Thymus (tissue), 11 donors: ENCODE measurements at regions not wholly inside any gene's neighbourhood (a gene's known extent, or its start where the extent isn't known, plus 50 kb on each side); places are given as distances from the start of the nearest gene placed in this dataset.

Experiments
- DNase-seq, 9 donors: peaks; one replicate each; pipeline ENCODE4 v3.0.0-alpha.2; 2013; ENCODE audit warnings: low spot score in 9 of 9, low read depth in 6 of 9, missing footprints in 1 of 9
- H3K27ac ChIP-seq, 2 donors: one replicate each; pipeline ENCODE4 v1.5.1; 2013; ENCODE audit warnings: control low read depth in 1 of 2, low read depth in 1 of 2, low read length in 1 of 2, mild to moderate bottlenecking in 1 of 2, moderate library complexity in 1 of 2
- H3K27me3 ChIP-seq, 2 donors: one replicate each; pipeline ENCODE4 v1.5.1; 2013; ENCODE audit warnings: low read length in 1 of 2; ENCODE audit not compliant: control insufficient read depth in 2 of 2, insufficient read depth in 1 of 2
- H3K36me3 ChIP-seq, 2 donors: one replicate each; pipeline ENCODE4 v1.5.1; 2013; ENCODE audit warnings: low read length in 1 of 2, mild to moderate bottlenecking in 1 of 2, moderate library complexity in 1 of 2; ENCODE audit not compliant: control insufficient read depth in 2 of 2, insufficient read depth in 2 of 2
- H3K4me1 ChIP-seq, 2 donors: one replicate each; pipeline ENCODE4 v1.5.1; 2013; ENCODE audit warnings: low read length in 2 of 2; ENCODE audit not compliant: control insufficient read depth in 2 of 2, insufficient read depth in 2 of 2
- H3K4me3 ChIP-seq, 2 donors: one replicate each; pipeline ENCODE4 v1.5.1; 2013; ENCODE audit warnings: low read length in 2 of 2, control low read depth in 1 of 2, mild to moderate bottlenecking in 1 of 2
- H3K9me3 ChIP-seq, 2 donors: one replicate each; pipeline ENCODE4 v1.5.1; 2013; ENCODE audit warnings: low read length in 1 of 2, mild to moderate bottlenecking in 1 of 2; ENCODE audit not compliant: control insufficient read depth in 2 of 2, insufficient read depth in 1 of 2
- WGBS: extraction: QIAGEN DNeasy Blood & Tissue Kit; methylation state at CpG from one replicate; pipeline ENCODE4 v1.1.7; 2013; 5-methylcytosine and 5-hydroxymethylcytosine counted together
- donor health status: healthy.

- Histone ChIP-seq H3K4me3 (no peak overlapping the region), H3K36me3 (no peaks in the 10 kb centered on the region), H3K27me3 (peaks cover 0 to 31% of the 10 kb centered on the region in 2 donors), H3K4me1 (peaks cover 0 to 14% of the 10 kb centered on the region in 2 donors), H3K27ac (no peak overlapping the region), H3K9me3 (no peaks in the 10 kb centered on the region)
- DNase-seq: no peak
- 86% methylated on average over 10 of the region's 10 CpGs for WGBS
Measured at GRCh38 chr10:78407966-78408365, 374.3 kb downstream of the RPS24 start.

GRCh38 chr10:78408671-78409472 is 375.2 kb downstream of the RPS24 start:
- Histone ChIP-seq H3K9me3 (no peaks in the 10 kb centered on the region), H3K27me3 (peaks cover 0 to 31% of the 10 kb centered on the region in 2 donors), H3K4me3 (no peak overlapping the region), H3K27ac (no peak overlapping the region), H3K36me3 (no peaks in the 10 kb centered on the region), H3K4me1 (peaks cover 0 to 14% of the 10 kb centered on the region in 2 donors)
- WGBS: 82% methylated on average over 12 of the region's 12 CpGs
- DNase-seq: peak in 1 of 9 donors; percentile 14

- Histone ChIP-seq H3K36me3 (no peaks in the 10 kb centered on the region), H3K4me3 (no peak overlapping the region), H3K27me3 (peaks cover 0 to 31% of the 10 kb centered on the region in 2 donors), H3K4me1 (peaks cover 0 to 14% of the 10 kb centered on the region in 2 donors), H3K9me3 (no peaks in the 10 kb centered on the region), H3K27ac (no peak overlapping the region)
- DNase-seq: no peak
- 93% methylated on average over 15 of the region's 15 CpGs for WGBS
Measured at GRCh38 chr10:78410046-78410965, 376.6 kb downstream of the RPS24 start.

- Histone ChIP-seq H3K27ac (no peak overlapping the region), H3K9me3 (no peaks in the 10 kb centered on the region), H3K27me3 (peaks cover 0 to 20% of the 10 kb centered on the region in 2 donors), H3K4me1 (peaks cover 0 to 9% of the 10 kb centered on the region in 2 donors), H3K36me3 (no peaks in the 10 kb centered on the region), H3K4me3 (no peak overlapping the region)
- WGBS: 96% methylated on average over 2 of the region's 2 CpGs
- DNase-seq: no peak
Measured at GRCh38 chr10:78411716-78412115, 378.1 kb downstream of the RPS24 start.

GRCh38 chr10:78412605-78413004 is 378.9 kb downstream of the RPS24 start:
- no peak overlapping the region for H3K27ac ChIP-seq
- DNase-seq: no peak
- no peaks in the 10 kb centered on the region for H3K9me3 ChIP-seq
- WGBS: 94% methylated on average over 4 of the region's 4 CpGs
- H3K4me1 ChIP-seq: peaks cover 0 to 2% of the 10 kb centered on the region in 2 donors
- no peak overlapping the region for H3K4me3 ChIP-seq
- H3K27me3 ChIP-seq: peaks cover 0 to 11% of the 10 kb centered on the region in 2 donors
- H3K36me3 ChIP-seq: no peaks in the 10 kb centered on the region

- H3K27me3 ChIP-seq: peaks cover 0 to 3% of the 10 kb centered on the region in 2 donors
- H3K9me3 ChIP-seq: no peaks in the 10 kb centered on the region
- H3K4me3 ChIP-seq: no peak overlapping the region
- WGBS: 84% methylated on average over 12 of the region's 12 CpGs
- H3K36me3 ChIP-seq: no peaks in the 10 kb centered on the region
- no peak for DNase-seq
- H3K4me1 ChIP-seq: peaks cover 0 to 2% of the 10 kb centered on the region in 2 donors
- H3K27ac ChIP-seq: no peak overlapping the region
Measured at GRCh38 chr10:78413076-78414055, 379.7 kb downstream of the RPS24 start.

- 93% methylated on average over 4 of the region's 4 CpGs for WGBS
- no peaks in the 10 kb centered on the region for H3K9me3 ChIP-seq
- H3K36me3 ChIP-seq: no peaks in the 10 kb centered on the region
- H3K4me1 ChIP-seq: no peaks in the 10 kb centered on the region
- no peak overlapping the region for H3K27ac ChIP-seq
- H3K4me3 ChIP-seq: no peak overlapping the region
- no peak for DNase-seq
- no peaks in the 10 kb centered on the region for H3K27me3 ChIP-seq
Measured at GRCh38 chr10:78414380-78414779, 380.7 kb downstream of the RPS24 start.

GRCh38 chr10:78415111-78415510 is 381.4 kb downstream of the RPS24 start:
- H3K4me1 ChIP-seq: no peaks in the 10 kb centered on the region

More at GRCh38 chr10:78415111-78415510, 381.4 kb downstream of the RPS24 start:
- H3K27me3 ChIP-seq: no peaks in the 10 kb centered on the region
- no peak overlapping the region for H3K4me3 ChIP-seq
- no peak overlapping the region for H3K27ac ChIP-seq
- H3K36me3 ChIP-seq: no peaks in the 10 kb centered on the region
- no peak for DNase-seq
- WGBS: 85% methylated on average over 1 of the region's 1 CpG
- no peaks in the 10 kb centered on the region for H3K9me3 ChIP-seq
